NCI-H2196 (cell line): ENCODE measurements at regions not wholly inside any gene's neighbourhood (a gene's known extent, or its start where the extent isn't known, plus 50 kb on each side); places are given as distances from the start of the nearest gene placed in this dataset.
"Not testable (repeated sequence)": the region's sequence is repeated elsewhere in the genome, so short reads cannot be mapped to it uniquely, and the experiment has no call there.

Source experiments
- DNase-seq: peaks from one replicate; lab custom pipeline; 2025; ENCODE audit not compliant: unreplicated experiment; lab: John Stamatoyannopoulos, UW

GRCh38 chr14:83838226-83838625 is 1691.7 kb upstream of the FLRT2 start:
- DNase-seq = no peak

GRCh38 chr14:83842547-83842946 is 1687.4 kb upstream of the FLRT2 start:
- DNase-seq = no peak

GRCh38 chr14:83847102-83847501 is 1682.8 kb upstream of the FLRT2 start:
- no peak for DNase-seq

GRCh38 chr14:83850092-83850491 is 1679.9 kb upstream of the FLRT2 start:
- no peak for DNase-seq

- DNase-seq = no peak
These were observed 1673.6 kb upstream of the FLRT2 start for GRCh38 chr14:83856334-83856733.

- no peak for DNase-seq
These were observed 1669.3 kb upstream of the FLRT2 start for GRCh38 chr14:83860631-83861155.

GRCh38 chr14:83863042-83863774 is 1666.7 kb upstream of the FLRT2 start:
- DNase-seq = no peak

- no peak for DNase-seq
These were observed 1665.8 kb upstream of the FLRT2 start for GRCh38 chr14:83864106-83864505.

- no peak for DNase-seq
These were observed 1662.2 kb upstream of the FLRT2 start for GRCh38 chr14:83867566-83868225.

- no peak for DNase-seq
These were observed 1659.2 kb upstream of the FLRT2 start for GRCh38 chr14:83870546-83871270.

GRCh38 chr14:83873669-83874068 is 1656.3 kb upstream of the FLRT2 start:
- no peak for DNase-seq

GRCh38 chr14:83874662-83875061 is 1655.3 kb upstream of the FLRT2 start:
- no peak for DNase-seq

- DNase-seq = no peak
These were observed 1646.2 kb upstream of the FLRT2 start for GRCh38 chr14:83883732-83884131.

- no peak for DNase-seq
These were observed 1644.1 kb upstream of the FLRT2 start for GRCh38 chr14:83885837-83886293.

- no peak for DNase-seq
These were observed 1642.1 kb upstream of the FLRT2 start for GRCh38 chr14:83887866-83888265.

- DNase-seq = no peak
These were observed 1636.5 kb upstream of the FLRT2 start for GRCh38 chr14:83893447-83893846.

GRCh38 chr14:83894568-83894967 is 1635.4 kb upstream of the FLRT2 start:
- no peak for DNase-seq

- not testable (repeated sequence) for DNase-seq
These were observed 1631.4 kb upstream of the FLRT2 start for GRCh38 chr14:83898558-83898957.

- no peak for DNase-seq
These were observed 1630.2 kb upstream of the FLRT2 start for GRCh38 chr14:83899706-83900105.

GRCh38 chr14:83905157-83905556 is 1624.8 kb upstream of the FLRT2 start:
- DNase-seq = no peak

- no peak for DNase-seq
These were observed 1621.5 kb upstream of the FLRT2 start for GRCh38 chr14:83908419-83908818.

GRCh38 chr14:83909507-83909906 is 1620.4 kb upstream of the FLRT2 start:
- DNase-seq = no peak
